ENCODE measurements at regions not wholly inside any gene's neighbourhood (a gene's known extent, or its start where the extent isn't known, plus 50 kb on each side); places are given as distances from the start of the nearest gene placed in this dataset.
"Not testable (repeated sequence)": the region's sequence is repeated elsewhere in the genome, so short reads cannot be mapped to it uniquely, and the experiment has no call there.

GRCh38 chr6:48505621-48506020, 394.6 kb upstream of the PTCHD4 start:
- Histone ChIP-seq H3K4me3 (ENCODE audit: low read depth, low read length) (no peak overlapping the region), H3K27me3 (ENCODE audit: control insufficient read depth, insufficient read depth, low read length) (no peaks in the 10 kb centered on the region), H3K36me3 (ENCODE audit: control insufficient read depth, insufficient read depth, low read length) (no peaks in the 10 kb centered on the region)
- no peak for FAIRE-seq
- TF ChIP-seq, protein P1, sequence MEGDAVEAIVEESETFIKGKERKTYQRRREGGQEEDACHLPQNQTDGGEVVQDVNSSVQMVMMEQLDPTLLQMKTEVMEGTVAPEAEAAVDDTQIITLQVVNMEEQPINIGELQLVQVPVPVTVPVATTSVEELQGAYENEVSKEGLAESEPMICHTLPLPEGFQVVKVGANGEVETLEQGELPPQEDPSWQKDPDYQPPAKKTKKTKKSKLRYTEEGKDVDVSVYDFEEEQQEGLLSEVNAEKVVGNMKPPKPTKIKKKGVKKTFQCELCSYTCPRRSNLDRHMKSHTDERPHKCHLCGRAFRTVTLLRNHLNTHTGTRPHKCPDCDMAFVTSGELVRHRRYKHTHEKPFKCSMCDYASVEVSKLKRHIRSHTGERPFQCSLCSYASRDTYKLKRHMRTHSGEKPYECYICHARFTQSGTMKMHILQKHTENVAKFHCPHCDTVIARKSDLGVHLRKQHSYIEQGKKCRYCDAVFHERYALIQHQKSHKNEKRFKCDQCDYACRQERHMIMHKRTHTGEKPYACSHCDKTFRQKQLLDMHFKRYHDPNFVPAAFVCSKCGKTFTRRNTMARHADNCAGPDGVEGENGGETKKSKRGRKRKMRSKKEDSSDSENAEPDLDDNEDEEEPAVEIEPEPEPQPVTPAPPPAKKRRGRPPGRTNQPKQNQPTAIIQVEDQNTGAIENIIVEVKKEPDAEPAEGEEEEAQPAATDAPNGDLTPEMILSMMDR (IDR thresholded peaks at IDR 0.05; ENCODE audit: insufficient read depth, low read length, severe bottlenecking) = no peak
- no peak for DNase-seq (ENCODE audit: low read depth)

DNA sequence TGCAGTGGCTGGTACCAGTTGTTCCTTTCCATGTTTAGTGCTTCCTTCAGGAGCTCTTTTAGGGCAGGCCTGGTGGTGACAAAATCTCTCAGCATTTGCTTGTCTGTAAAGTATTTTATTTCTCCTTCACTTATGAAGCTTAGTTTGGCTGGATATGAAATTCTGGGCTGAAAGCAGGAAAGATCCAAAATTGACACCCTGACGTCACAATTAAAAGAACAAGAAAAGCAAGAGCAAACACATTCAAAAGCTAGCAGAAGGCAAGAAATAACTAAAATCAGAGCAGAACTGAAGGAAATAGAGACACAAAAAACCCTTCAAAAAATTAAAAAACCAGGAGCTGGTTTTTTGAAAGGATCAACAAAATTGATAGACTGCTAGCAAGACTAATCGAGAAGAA, 382.4 kb upstream of the PTCHD4 start:
- H3K36me3 ChIP-seq (ENCODE audit: control insufficient read depth, insufficient read depth, low read length); DNase-seq (ENCODE audit: low read depth); FAIRE-seq: not testable (repeated sequence)

GRCh38 chr6:48490658-48491057, 379.7 kb upstream of the PTCHD4 start:
- no peak for DNase-seq (ENCODE audit: low read depth)
- H3K4me3 ChIP-seq (ENCODE audit: low read depth, low read length) = no peak overlapping the region
- H3K36me3 ChIP-seq (ENCODE audit: control insufficient read depth, insufficient read depth, low read length) = no peaks in the 10 kb centered on the region
- TF ChIP-seq, protein P1 (IDR thresholded peaks at IDR 0.05; ENCODE audit: insufficient read depth, low read length, severe bottlenecking) = no peak
- no peaks in the 10 kb centered on the region for H3K27me3 ChIP-seq (ENCODE audit: control insufficient read depth, insufficient read depth, low read length)
- FAIRE-seq = no peak

More for the DNA sequence above, 382.4 kb upstream of the PTCHD4 start:
- not testable (repeated sequence) for H3K4me3 ChIP-seq (ENCODE audit: low read depth, low read length); H3K27me3 ChIP-seq (ENCODE audit: control insufficient read depth, insufficient read depth, low read length)

- H3K4me3 ChIP-seq (ENCODE audit: low read depth, low read length) = no peak overlapping the region
- DNase-seq (ENCODE audit: low read depth) (no peak), FAIRE-seq (no peak)
- no peaks in the 10 kb centered on the region for H3K27me3 ChIP-seq (ENCODE audit: control insufficient read depth, insufficient read depth, low read length)
- TF ChIP-seq, protein P1 (IDR thresholded peaks at IDR 0.05; ENCODE audit: insufficient read depth, low read length, severe bottlenecking) = no peak
- no peaks in the 10 kb centered on the region for H3K36me3 ChIP-seq (ENCODE audit: control insufficient read depth, insufficient read depth, low read length)
Observed at GRCh38 chr6:48486876-48487275, 375.9 kb upstream of the PTCHD4 start.

DNA sequence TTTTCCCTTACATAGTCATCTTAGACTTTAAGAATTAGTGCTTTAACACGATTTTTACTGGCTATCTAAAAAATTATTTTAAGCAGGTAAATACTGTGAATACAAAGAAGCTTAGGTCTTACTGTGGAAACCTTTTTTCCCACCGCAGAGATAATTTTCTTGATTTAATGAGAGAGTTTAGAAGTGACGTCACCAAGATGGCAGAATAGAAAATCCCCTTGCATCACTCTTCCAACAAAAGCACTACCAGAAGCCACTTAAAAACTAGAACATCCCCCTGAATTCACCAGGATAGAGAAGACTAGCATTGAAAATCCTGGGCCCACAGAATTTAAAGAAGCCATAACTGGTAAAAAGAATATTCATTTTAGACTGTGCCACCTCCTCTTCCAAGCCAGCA, 375.4 kb upstream of the PTCHD4 start:
- TF ChIP-seq, protein P1 (IDR thresholded peaks at IDR 0.05; ENCODE audit: insufficient read depth, low read length, severe bottlenecking) = no peak
- H3K27me3 ChIP-seq (ENCODE audit: control insufficient read depth, insufficient read depth, low read length) = no peaks in the 10 kb centered on the region
- no peak for DNase-seq (ENCODE audit: low read depth)
- no peak for FAIRE-seq
- H3K4me3 ChIP-seq (ENCODE audit: low read depth, low read length) = no peak overlapping the region
- no peaks in the 10 kb centered on the region for H3K36me3 ChIP-seq (ENCODE audit: control insufficient read depth, insufficient read depth, low read length)

- Histone ChIP-seq H3K27me3 (ENCODE audit: control insufficient read depth, insufficient read depth, low read length) (no peaks in the 10 kb centered on the region), H3K36me3 (ENCODE audit: control insufficient read depth, insufficient read depth, low read length) (no peaks in the 10 kb centered on the region), H3K4me3 (ENCODE audit: low read depth, low read length) (no peak overlapping the region)
- DNase-seq (ENCODE audit: low read depth) (peak; percentile 74), FAIRE-seq (peak; percentile 64)
- TF ChIP-seq, protein P1 (IDR thresholded peaks at IDR 0.05; ENCODE audit: insufficient read depth, low read length, severe bottlenecking) = peak; percentile 45
Observed at GRCh38 chr6:48476257-48476656, 365.3 kb upstream of the PTCHD4 start.
